Loucy (cell line): ENCODE measurements at regions not wholly inside any gene's neighbourhood (a gene's known extent, or its start where the extent isn't known, plus 50 kb on each side); places are given as distances from the start of the nearest gene placed in this dataset.
"Not testable (repeated sequence)": the region's sequence is repeated elsewhere in the genome, so short reads cannot be mapped to it uniquely, and the experiment has no call there.

Experiments
- CTCF ChIP-seq: fragments of 200-600 bp; sonication (generic); conservative IDR thresholded peaks from 2 replicates; pipeline ENCODE4 v1.5.1; 2014; ENCODE audit warnings: mild to moderate bottlenecking, antibody characterized with exemption, low read length
- EZH2phosphoT487 ChIP-seq: fragments of 200-600 bp; IDR thresholded peaks from 2 replicates; pipeline ENCODE4 v1.6.1; 2018; ENCODE audit warnings: antibody characterized with exemption, mild to moderate bottlenecking, moderate library complexity, borderline replicate concordance

- TF ChIP-seq CTCF, EZH2phosphoT487: not testable (repeated sequence)
Measured at GRCh38 chr7:7042286-7042893, 140.0 kb upstream of the C1GALT1 start.
